GM20431 (cell line): ENCODE measurements at regions not wholly inside any gene's neighbourhood (a gene's known extent, or its start where the extent isn't known, plus 50 kb on each side); places are given as distances from the start of the nearest gene placed in this dataset.
"Not testable (repeated sequence)": the region's sequence is repeated elsewhere in the genome, so short reads cannot be mapped to it uniquely, and the experiment has no call there.

ENCODE experiments used
- in situ Hi-C: fragments of 300-500 bp; cut with MseI, MboI; formaldehyde crosslinking; loops from one replicate; pipeline ENCODE4 v1.15.0; 2020; ENCODE audit warnings: low sequenced_read_pairs; ENCODE audit not compliant: unreplicated experiment

GRCh38 chr3:56962922-56963321, 97.5 kb upstream of the SPATA12 start:
- in situ Hi-C loops, result no loop called here

- in situ Hi-C loops, result no loop called here
These were observed 98.3 kb upstream of the SPATA12 start for GRCh38 chr3:56962206-56962605.

DNA sequence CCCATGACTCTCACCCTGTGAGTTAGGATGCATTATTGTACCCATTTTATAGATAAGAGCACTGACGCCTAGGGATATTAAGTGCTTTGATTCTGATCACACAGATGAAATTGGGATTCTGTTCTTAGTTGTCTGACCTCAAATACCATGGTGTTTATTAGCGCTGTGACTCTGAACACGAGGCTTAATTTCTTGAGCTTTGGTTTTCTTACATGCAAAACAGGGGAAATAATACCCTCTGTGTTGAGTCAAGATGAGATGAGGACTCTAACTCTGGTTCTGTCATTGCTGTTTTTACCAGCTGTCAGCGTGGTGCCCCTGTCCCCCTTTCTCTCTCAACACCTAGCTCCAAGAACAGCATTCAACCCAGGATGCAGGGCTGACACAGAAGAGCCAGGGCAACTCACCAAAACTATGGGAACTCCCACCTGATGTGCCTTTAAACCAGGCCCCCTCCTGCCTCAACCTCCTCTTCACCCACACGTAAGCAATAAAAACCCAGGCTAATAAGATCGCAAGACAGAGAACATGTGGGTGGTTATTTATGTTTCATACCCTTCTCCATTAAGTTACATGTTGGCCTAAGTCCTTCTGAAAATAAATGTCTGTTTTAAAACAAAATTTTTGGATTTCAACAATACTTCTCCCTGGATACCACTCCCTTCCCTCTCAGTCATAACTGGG, 100.1 kb upstream of the SPATA12 start:
- in situ Hi-C loops, result no loop called here

GRCh38 chr3:56958879-56959278, 101.6 kb upstream of the SPATA12 start:
- in situ Hi-C loops, result no loop called here

DNA sequence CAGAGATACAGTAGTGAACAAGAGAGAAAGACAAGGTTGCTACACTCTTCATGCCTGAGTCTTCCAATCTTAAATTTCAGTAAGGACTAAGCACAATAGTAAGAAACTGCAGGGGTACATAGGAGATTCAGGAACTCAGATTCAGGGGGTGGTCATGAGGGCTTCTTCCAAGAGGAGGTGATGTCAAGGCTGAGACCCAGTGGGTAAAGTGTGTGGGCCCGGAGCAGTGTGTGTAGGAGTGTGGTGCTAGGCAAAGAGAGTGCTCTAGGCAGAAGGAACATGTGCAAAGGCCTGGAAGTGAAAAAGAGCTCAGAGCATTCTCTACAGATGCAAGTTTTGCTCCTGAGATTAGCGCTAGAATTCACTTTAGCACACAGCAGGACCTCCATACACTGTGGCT, 102.9 kb upstream of the SPATA12 start:
- in situ Hi-C loops, result no loop called here

- in situ Hi-C loops, result no loop called here
These were observed 103.6 kb upstream of the SPATA12 start for GRCh38 chr3:56956906-56957305.

GRCh38 chr3:56955492-56956111, 104.9 kb upstream of the SPATA12 start:
- in situ Hi-C loops, result no loop called here

- in situ Hi-C loops, result no loop called here
These were observed 106.3 kb upstream of the SPATA12 start for GRCh38 chr3:56954125-56954524.

GRCh38 chr3:56952846-56953245, 107.6 kb upstream of the SPATA12 start:
- in situ Hi-C loops, result no loop called here

GRCh38 chr3:56952061-56952460, 108.4 kb upstream of the SPATA12 start:
- in situ Hi-C loops, result no loop called here

DNA sequence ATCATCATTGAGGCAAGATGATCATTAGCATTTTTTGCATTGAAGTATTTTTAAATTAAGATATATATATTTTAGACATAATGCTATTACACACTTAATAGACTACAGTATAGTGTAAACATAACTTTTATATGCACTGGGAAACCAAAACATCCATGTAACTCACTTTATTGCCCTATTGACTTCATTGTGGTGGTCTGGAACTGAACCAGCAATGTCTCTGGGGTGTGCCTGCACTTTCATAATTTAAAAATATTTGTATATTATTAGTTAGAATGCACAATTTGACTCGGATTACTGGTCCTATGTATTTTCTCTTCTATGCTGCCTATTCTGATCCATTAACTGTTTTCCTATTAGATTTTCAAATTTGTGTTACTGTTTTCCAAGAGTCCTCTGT, 109.1 kb upstream of the SPATA12 start:
- in situ Hi-C loops, result no loop called here

- in situ Hi-C loops, result not testable (repeated sequence)
These were observed 115.1 kb upstream of the SPATA12 start for GRCh38 chr3:56945378-56945777.

- in situ Hi-C loops, result no loop called here
These were observed 117.9 kb upstream of the SPATA12 start for GRCh38 chr3:56942523-56942922.

GRCh38 chr3:56940976-56941375, 119.5 kb upstream of the SPATA12 start:
- in situ Hi-C loops, result no loop called here

DNA sequence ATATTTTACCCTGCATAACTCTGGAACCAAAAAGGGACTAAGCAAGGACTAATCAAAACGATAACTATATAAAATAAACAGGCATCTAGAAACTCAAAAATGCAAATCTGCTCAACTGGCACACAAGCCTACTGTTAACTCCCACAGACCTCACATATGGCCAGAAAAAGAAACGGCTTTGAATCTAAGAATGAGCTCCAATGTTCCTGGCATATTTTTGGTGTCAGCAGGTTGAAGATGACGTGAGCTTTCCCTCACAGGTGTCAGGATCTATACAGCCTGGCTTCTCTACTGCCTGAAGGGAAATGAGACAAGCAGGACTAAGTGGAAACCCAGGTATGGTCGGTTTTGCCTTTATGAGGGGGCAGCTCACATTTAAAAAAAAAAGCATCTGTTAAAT, 120.1 kb upstream of the SPATA12 start:
- in situ Hi-C loops, result no loop called here

GRCh38 chr3:56939834-56940233, 120.6 kb upstream of the SPATA12 start:
- in situ Hi-C loops, result no loop called here

DNA sequence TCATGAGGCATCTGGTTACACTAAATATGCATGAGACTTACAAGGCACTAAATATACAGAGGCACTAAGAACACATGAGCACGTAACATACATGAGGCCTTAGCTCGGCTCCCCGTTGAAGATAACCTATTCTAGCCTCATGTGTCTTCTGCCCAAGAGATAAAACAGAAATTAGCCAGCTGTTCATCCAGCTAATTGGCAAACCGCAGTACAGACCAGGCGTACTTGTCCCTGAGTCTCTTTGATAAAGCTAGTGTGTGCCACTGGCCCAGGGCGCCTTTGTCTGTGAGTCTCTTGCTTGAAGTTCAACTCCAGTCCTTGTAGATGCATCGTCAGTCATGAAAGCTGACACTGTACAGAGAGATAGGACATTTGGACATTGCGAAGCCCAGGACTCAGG, 121.9 kb upstream of the SPATA12 start:
- in situ Hi-C loops, result no loop called here

DNA sequence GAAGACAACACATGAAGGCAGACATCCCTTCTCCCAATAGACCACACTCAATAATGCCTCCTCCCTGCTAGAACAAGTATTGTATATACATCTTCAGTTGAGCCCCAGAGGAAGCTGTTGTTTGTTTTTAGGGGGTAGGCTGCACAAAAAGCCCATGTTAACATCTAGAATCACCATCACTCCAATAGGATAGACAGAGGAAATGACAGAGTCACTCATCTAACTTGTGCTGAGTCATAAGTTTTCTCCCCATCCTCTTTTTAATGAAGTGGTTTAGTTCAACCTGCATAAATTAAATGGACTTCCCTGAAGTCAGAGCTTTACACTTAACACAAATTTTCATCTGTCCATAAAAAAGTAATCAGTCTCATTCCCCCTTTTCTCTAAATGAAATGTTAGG, 122.9 kb upstream of the SPATA12 start:
- in situ Hi-C loops, result no loop called here

DNA sequence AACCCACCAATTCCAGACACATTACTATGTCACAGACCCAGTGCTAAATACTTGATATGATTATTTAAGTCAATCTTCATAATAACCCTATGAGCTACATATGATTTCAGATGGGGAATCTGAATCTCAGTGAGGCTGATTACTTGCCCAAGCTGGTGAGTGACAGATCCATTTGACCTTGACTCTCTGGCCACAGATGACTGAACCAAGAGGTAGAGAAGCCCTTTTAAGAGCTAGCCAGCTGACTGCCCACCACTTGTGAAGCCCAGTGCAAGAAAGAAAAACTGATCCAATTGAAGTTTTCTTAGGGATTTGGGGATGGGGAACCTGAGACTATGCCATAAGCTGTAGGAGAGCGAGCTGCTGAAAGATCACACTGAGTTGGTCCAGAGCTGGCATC, 124.7 kb upstream of the SPATA12 start:
- in situ Hi-C loops, result no loop called here

GRCh38 chr3:56934481-56934880, 126.0 kb upstream of the SPATA12 start:
- in situ Hi-C loops, result not testable (repeated sequence)

GRCh38 chr3:56933803-56934202, 126.7 kb upstream of the SPATA12 start:
- in situ Hi-C loops, result no loop called here

GRCh38 chr3:56932866-56933265, 127.6 kb upstream of the SPATA12 start:
- in situ Hi-C loops, result no loop called here
